MM.1S (cell line): ENCODE measurements at regions not wholly inside any gene's neighbourhood (a gene's known extent, or its start where the extent isn't known, plus 50 kb on each side); places are given as distances from the start of the nearest gene placed in this dataset.

ENCODE experiments used
- CTCF ChIP-seq: fragments of 300-600 bp; sonication (generic); IDR thresholded peaks from 2 replicates; pipeline ENCODE4 v1.5.1; 2016; ENCODE audit warnings: antibody characterized with exemption, low read length, mixed read lengths
- EZH2 ChIP-seq: fragments of 300-600 bp; sonication (generic); optimal IDR thresholded peaks from 2 replicates; pipeline ENCODE3; 2017; ENCODE audit warnings: low read depth, mild to moderate bottlenecking, antibody characterized with exemption, low read length, mixed read lengths
- EZH2phosphoT487 ChIP-seq: fragments of 300-600 bp; sonication (generic); IDR thresholded peaks from 2 replicates; pipeline ENCODE4 v1.6.1; 2018; ENCODE audit warnings: antibody characterized with exemption, low read length

- TF ChIP-seq CTCF (no peak), EZH2phosphoT487 (no peak), EZH2 (no peak)
These were observed 605.0 kb upstream of the RAG2 start for GRCh38 chr11:37203006-37203405.
